ENCODE measurements at regions not wholly inside any gene's neighbourhood (a gene's known extent, or its start where the extent isn't known, plus 50 kb on each side); places are given as distances from the start of the nearest gene placed in this dataset.

- H3K4me3 ChIP-seq (replicated peaks; ENCODE audit: low read depth, low read length) = no peak overlapping the region
- no peak for DNase-seq (ENCODE audit: extremely low read depth, low read depth)
- TF ChIP-seq, protein P1, sequence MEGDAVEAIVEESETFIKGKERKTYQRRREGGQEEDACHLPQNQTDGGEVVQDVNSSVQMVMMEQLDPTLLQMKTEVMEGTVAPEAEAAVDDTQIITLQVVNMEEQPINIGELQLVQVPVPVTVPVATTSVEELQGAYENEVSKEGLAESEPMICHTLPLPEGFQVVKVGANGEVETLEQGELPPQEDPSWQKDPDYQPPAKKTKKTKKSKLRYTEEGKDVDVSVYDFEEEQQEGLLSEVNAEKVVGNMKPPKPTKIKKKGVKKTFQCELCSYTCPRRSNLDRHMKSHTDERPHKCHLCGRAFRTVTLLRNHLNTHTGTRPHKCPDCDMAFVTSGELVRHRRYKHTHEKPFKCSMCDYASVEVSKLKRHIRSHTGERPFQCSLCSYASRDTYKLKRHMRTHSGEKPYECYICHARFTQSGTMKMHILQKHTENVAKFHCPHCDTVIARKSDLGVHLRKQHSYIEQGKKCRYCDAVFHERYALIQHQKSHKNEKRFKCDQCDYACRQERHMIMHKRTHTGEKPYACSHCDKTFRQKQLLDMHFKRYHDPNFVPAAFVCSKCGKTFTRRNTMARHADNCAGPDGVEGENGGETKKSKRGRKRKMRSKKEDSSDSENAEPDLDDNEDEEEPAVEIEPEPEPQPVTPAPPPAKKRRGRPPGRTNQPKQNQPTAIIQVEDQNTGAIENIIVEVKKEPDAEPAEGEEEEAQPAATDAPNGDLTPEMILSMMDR (IDR thresholded peaks at IDR 0.05; ENCODE audit: low read depth, low read length, missing control alignments) = no peak
These were observed 323.8 kb upstream of the DCN start for GRCh38 chr12:91506452-91506851.

GRCh38 chr12:91505006-91505405 is 322.4 kb upstream of the DCN start:
- TF ChIP-seq, protein P1 (IDR thresholded peaks at IDR 0.05; ENCODE audit: low read depth, low read length, missing control alignments) = no peak
- no peak overlapping the region for H3K4me3 ChIP-seq (replicated peaks; ENCODE audit: low read depth, low read length)
- DNase-seq (ENCODE audit: extremely low read depth, low read depth) = no peak

GRCh38 chr12:91502208-91502607 is 319.6 kb upstream of the DCN start:
- TF ChIP-seq, protein P1 (IDR thresholded peaks at IDR 0.05; ENCODE audit: low read depth, low read length, missing control alignments) = no peak
- no peak overlapping the region for H3K4me3 ChIP-seq (replicated peaks; ENCODE audit: low read depth, low read length)
- no peak for DNase-seq (ENCODE audit: extremely low read depth, low read depth)

- TF ChIP-seq, protein P1 (IDR thresholded peaks at IDR 0.05; ENCODE audit: low read depth, low read length, missing control alignments) = no peak
- no peak overlapping the region for H3K4me3 ChIP-seq (replicated peaks; ENCODE audit: low read depth, low read length)
- no peak for DNase-seq (ENCODE audit: extremely low read depth, low read depth)
These were observed 313.7 kb upstream of the DCN start for GRCh38 chr12:91496337-91496736.

DNA sequence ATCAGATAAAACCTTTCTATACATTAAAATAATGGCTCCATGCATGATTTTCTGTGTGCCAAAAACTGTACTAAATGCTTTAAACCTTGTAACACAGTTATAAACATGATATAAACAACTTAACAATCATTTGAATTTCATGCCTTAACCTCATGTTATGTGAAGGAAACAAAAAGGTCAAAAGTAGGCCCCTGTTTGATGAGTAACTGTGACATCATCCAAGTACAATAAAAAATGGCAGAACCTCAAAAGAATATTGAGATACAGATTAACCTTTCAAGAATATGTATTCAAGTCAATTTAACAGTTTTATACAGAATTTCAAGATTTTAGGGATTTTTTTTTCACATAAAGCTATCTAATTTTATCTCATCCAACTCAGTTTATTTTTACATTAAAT is 310.7 kb upstream of the DCN start:
- DNase-seq (ENCODE audit: extremely low read depth, low read depth) = no peak
- TF ChIP-seq, protein P1 (IDR thresholded peaks at IDR 0.05; ENCODE audit: low read depth, low read length, missing control alignments) = no peak
- no peak overlapping the region for H3K4me3 ChIP-seq (replicated peaks; ENCODE audit: low read depth, low read length)

DNA sequence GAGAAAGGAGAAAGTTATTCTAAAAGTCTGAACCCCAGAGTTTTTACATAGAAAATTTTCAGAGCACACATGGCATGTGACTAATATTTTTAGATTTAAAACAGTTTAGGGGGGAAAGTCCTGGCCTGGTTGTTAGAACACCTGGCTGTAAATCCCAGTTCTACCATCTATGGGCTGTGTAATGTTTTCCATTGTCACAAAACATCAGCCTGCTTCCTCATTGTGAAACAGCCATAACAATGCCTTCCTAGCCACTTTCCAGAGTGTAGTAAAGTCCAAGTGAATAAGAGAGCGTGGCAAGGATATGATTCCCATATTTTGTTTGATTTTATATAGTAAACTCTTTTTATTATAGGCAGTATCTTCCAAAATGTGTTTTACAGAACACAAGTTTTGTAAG is 310.0 kb upstream of the DCN start:
- no peak overlapping the region for H3K4me3 ChIP-seq (replicated peaks; ENCODE audit: low read depth, low read length)
- DNase-seq (ENCODE audit: extremely low read depth, low read depth) = no peak
- TF ChIP-seq, protein P1 (IDR thresholded peaks at IDR 0.05; ENCODE audit: low read depth, low read length, missing control alignments) = no peak

- DNase-seq (ENCODE audit: extremely low read depth, low read depth) = no peak
- H3K4me3 ChIP-seq (replicated peaks; ENCODE audit: low read depth, low read length) = no peak overlapping the region
- TF ChIP-seq, protein P1 (IDR thresholded peaks at IDR 0.05; ENCODE audit: low read depth, low read length, missing control alignments) = no peak
These were observed 308.2 kb upstream of the DCN start for GRCh38 chr12:91490667-91491311.

Data from HFF-Myc (cell line).